ENCODE measurements at regions not wholly inside any gene's neighbourhood (a gene's known extent, or its start where the extent isn't known, plus 50 kb on each side); places are given as distances from the start of the nearest gene placed in this dataset.

DNA sequence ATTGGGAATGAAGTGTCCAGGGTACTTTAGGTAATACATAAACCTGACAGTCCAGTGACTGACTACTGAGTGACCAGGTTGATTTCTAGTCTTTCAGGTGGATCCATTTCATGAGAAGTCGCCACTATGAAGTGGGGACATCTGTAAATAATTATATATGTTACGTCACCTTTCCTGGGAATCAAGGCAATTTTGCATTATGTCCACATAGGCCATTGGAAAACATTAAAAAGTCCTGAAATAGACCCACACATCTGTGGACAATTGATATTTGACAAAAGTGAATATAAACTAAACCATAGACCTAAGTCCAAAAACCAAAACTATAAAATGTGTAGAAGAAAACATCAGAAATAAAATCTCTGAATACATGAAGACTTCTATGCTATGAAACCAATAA, 231.5 kb downstream of the C6orf118 start:
- DNase-seq: no peak

DNA sequence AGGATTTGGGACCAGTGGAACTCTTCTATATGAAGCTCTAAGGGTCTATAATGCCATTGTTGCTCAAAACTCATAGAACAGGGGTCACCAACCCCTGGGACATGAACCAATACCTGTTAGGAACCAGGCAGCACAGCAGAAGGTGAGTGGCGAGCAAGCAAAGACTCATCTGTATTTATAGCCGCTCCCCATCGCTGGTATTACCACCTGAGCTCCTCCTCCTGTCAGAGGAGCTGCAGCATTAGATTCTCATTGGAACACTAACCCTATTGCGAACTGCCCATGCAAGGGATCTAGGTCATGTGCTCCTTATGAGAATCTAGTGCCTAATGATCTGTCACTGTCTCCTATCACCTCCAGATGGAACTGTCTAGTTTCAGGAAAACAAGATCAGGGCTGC, 237.5 kb downstream of the C6orf118 start:
- DNase-seq: no peak

DNA sequence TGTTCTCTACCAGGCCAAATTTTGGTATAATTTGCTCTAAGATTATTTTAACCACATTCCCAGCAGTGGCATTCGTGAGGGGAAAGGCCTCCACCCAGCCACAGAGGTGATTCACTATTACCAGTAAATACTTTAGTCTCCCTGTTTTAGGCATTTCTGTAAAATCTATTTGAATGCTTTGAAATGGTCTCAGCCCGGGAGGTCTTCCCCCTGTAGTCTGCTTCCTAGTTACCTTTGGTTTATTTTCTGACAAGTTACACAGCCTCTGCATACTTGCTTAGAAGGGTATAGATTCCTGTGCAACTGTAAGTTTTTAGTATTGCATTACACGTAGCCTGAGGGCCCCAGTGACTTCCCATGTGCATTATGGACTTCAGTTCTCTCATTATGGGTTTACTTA, 248.7 kb downstream of the C6orf118 start:
- DNase-seq: no peak

DNA sequence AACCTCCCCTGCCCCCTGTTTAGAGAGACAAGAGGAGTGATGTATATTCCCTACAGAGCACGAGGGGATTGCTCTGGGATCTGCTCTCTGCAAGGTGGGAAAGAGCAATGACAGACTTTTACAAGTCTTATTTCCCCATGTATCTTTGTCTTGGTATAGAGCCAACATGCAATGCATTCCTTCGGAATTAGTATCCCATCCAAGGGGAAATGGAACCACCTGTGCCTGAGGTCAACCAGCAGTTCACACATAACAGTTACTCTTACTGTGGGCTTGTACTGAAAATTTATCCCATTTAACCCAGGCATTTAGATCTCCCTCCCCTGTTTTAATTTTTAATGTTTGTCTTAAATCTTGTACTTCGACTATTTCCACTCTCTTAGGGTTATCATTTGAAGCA, 250.4 kb downstream of the C6orf118 start:
- DNase-seq: no peak

DNA sequence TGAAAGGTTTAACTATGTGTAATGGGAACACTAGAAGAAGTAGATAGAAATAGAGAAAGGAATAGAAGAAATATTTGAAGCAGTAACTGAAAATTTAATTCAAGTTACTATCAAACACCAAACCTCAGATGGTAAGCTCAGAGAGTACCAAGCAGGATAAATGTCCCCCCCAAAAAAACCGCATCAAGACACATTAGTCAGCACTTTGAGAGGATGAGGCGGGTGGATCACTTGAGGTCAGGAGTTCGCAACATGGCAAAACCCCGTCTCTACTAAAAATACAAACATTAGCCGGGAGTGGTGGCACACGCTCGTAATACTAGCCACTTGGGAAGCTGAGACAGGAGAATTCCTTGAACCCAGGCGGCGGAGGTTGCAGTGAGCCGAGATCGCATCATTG, 253.1 kb downstream of the C6orf118 start:
- no peak for DNase-seq

DNA sequence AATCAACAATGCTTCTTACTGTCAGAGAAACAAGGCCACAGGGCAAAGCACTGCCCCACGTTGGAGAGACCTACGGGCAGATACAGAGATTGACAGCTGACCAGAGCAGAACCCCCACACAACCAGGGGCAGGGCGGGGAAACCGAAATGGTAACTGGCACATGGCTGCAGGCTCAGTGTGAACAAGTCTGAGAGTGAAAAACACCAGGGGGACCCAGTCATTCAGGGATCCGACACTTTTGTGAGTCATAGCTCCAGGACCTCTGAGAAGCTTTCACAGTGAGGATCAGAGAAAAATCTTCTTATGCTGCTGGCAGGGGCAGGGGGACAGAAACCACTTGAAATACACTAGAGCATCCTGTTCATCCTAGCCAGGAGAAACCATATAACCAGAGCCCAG, 254.2 kb downstream of the C6orf118 start:
- DNase-seq: no peak

DNA sequence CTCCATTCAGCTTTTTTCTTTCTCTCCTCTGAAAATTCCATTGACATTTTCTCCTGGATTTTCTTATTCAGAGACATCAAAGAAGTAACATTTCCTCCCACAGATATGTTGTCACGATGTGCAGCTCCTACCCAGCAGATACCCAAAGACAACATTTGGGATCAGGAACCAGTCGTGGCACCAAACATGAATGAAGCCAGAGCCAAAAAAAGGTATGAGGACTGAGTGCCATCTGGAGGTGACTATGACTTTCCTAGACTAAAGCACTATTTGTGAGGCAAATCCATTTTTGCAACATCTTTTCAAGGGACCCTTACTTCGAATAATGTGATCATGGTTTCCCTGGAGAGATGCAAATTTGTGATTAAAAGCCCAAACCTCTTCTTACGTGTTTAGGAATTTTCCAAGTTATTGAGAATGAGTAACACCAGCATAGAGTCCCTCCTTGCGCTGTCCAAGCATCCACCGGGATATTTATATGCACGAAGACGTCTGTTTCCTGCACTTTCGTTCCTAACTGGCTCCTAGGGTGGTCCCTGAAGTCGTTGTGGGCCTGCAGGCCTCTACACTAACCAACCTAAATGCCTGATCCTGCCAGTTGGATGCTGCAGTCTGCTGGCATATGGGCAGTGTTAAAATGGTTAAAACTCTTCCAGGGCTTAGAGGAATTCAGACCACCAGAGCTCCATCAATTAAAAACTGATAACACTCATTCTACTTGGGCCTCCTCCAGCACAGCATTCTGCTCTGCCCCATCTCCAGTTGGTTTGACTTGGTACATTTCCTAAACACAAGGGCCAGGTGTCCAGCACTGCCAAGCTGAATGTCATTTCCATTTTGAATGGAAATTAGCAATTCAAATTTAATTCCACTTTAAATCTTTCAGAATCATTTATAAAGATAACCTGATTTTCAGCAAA, 256.6 kb downstream of the C6orf118 start:
- no peak for DNase-seq

DNA sequence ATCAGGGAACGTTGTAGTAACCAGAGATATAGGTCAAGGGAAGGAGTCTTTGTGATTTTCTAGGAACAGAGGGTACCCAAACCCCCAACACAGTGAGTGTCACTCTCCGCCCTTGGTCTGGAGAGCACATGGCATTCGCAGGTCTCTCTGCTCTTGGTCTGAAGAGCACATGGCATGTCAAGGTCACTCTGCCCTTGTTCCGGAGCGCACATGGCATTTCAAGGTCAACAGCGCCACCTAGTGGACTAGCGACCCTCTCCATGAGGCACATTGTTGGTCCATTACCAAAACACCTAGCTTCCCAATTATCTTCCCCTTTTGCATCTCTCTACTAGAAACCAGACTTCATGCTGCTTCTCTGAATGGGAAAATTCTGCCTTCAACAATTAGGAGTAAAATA, 260.0 kb downstream of the C6orf118 start:
- peak in 1 of 2 experiments; percentile 0 for DNase-seq

DNA sequence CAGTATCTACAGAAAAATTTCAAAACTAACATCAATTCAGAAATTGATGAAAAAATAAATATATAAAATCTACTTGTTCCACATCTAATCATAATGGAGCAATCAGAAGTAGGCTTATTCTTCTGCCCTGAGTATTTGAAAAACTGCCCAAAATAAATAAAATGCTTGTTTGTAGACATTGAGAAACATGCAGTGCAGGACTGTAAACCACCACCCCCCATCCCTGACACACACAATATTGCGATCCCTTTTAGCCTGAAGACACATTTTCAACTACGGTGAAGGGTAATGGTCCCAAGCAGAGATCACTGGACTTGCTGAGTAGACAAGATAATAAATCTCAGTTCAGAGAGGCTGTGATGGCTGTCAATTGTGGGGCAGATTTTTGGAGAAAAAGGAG, 261.5 kb downstream of the C6orf118 start:
- no peak for DNase-seq

DNA sequence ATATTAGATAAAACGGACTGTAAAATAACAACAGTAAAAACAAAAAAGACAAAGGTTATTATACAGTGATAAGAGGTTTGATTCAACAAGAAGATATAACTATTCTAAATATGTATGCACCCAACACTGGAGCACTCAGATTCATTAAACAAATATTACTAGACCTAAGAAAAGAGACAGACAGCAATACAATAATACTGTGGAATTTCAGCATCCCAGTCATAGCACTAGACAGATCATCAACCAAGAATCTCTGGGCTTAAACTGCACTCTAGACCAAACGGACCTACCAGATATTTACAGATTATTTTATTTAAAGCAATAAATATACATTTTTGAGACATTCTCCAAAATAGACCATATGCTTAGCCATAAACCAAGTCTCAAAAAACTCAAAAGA, 263.8 kb downstream of the C6orf118 start:
- DNase-seq: no peak

DNA sequence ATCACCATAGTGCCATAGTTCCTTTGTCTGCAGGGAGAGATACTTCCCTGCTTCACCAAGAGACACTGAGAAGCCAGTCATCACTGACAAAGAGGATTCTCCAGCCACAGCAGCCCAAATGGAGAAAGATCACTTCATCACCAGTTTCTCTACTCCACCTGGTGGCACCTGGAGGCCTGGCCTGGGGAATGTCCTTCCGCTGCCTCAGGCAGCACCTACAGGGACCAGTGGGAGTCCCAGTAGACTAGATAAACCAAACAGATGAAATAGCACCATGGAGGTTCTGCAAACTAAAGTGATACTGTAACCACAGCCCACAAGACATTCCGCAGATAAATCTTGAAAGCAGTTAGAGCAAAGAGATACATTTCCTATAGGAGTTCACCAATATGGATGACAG, 266.5 kb downstream of the C6orf118 start:
- no peak for DNase-seq

DNA sequence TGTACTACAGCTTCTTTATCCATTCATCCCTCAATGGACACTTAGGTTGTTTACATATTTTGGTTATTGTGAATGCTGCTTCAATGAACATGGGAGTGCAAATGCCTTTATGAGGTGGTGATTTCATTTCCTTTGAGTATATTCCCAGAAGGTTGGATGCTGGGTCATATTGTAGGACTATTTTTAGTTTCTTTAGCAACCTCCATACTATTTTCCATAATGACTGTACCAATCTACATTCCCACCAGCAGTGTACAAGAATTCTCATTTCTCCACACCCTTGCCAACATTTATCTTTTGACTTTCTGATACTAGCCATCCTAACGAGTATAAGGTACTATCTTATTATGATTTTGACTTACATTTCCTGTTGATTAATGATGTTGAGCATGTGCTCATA, 269.0 kb downstream of the C6orf118 start:
- no peak for DNase-seq

DNA sequence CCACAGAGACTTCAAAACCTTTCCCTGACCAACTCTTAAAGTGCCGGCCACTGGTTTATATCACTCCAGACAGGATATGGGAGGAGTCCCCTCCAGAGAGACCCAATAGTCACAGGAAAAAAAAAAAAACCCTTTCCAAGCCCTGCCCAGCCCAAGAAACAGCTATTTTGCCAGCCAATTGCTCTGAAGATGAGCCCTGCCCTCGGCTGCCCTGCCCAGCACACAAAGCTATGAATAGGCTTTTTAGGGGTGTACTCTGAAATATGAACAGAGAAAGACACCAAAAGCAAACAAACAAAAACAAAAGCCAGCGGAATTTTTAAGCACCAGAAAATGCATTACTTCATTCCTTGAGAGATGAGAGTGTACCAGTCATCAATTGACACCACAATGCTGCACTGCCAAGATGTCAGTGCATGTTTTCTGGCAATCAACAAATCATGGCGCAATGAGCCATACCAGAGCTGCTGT, 275.1 kb downstream of the C6orf118 start:
- no peak for DNase-seq

DNA sequence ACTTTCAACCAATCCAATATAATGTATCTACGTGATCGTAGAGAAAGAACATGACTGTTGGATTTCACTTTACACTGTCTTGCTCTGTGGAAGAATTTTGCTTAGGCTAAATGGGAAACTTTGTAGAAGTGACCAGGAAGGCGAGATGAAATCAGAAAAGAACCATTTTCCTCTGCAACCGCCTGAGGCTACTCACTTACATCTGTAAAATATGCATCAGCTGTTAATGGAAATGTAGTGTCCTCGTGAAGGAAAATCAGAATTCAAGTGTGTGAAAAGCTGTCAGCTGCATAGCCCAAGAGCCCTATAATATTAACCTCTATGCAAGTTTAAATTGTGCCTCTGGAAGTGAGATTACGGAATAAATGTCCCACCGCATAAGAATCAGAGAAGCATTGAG, 277.9 kb downstream of the C6orf118 start:
- no peak for DNase-seq

DNA sequence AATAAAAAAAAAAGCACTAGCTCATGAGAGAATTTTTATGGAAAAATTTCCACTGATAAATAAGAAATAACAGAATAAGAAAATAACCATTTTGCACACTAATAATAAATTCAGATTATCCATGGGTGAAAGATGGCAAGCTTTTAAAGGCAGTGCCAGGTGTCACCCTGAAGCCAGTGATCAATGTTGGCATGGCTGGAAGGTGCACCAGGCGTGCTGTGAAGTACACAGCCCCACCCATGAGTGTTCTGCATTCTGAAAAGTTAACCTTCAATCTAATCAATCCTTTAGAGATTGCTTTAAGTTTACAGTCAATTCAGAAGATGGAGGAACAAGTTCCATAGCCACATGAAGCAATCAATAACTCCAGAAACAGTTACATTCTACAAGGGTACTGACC, 284.4 kb downstream of the C6orf118 start:
- DNase-seq: no peak

DNA sequence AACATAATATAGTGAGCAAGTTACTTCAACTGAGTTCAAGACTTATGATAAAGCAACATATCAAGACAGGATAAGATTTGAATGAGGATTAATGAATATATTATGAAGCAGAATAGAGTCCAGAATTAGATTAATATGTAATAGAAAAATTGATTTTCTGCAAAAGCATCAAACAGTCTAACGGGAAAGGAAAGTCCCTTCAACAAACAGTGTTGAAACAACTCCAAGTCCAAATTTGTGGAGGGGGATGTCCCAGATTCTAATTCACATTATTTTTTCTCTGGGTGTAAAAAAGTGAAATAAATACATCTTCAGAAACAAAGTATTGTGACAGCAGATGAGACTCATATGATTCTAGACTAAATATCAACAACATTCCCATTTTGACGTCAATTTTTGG, 289.7 kb downstream of the C6orf118 start:
- no peak for DNase-seq

DNA sequence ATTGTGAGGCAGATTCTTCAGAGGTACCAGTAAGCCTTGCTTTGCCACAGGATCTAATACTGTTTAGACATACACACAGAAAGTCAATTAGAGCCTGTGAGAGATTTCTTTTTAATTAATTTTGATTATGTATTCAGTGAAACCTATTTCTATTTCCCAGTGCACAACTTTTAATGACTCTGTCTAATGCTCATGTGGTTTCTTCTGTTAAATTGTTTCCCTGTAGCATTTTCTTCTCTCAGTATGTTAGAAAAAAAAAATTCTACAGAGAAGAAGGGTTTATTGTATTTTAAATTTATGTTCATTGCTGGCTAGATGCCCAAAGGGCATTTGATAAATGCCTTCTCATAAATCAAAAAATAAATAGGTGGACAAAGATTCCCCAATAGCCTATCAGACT, 293.7 kb downstream of the C6orf118 start:
- DNase-seq: no peak

DNA sequence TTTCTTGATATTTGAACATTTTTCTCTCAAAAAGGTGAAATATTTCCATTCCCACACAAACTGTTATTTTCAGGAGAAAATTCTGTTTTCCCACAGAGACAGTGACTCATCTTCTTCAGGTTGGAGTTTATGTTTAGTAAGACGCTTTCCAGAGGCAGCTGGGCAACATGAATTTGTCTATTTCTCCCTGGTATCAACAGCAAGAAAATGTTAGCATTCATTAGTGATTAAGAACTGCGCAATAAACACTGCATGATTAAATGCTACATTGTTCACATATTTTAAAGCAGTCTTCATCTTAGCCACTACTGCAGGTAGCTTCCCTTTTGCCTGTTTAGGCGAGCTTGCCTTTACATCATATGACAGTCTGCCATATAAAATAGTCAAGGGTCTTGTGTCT, 295.7 kb downstream of the C6orf118 start:
- no peak for DNase-seq

DNA sequence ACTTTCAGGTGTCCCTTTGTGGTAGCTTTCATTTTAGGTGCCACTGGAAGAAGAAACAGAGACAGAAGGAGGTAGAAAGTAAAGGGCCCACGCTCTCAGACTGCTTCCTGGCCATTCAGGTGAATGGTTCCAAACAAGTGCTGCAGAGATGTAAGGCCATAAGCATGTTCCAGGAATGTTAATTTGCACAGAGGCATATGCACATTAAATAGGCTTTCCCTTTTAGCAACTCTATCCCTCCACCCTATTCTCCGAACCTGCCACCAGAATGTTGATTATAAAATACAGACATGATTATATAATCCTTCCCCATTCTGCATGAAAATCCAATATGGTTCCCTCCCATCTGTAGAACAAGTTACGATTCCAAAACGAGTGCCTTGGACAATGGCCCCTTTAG, 297.2 kb downstream of the C6orf118 start:
- DNase-seq: no peak

DNA sequence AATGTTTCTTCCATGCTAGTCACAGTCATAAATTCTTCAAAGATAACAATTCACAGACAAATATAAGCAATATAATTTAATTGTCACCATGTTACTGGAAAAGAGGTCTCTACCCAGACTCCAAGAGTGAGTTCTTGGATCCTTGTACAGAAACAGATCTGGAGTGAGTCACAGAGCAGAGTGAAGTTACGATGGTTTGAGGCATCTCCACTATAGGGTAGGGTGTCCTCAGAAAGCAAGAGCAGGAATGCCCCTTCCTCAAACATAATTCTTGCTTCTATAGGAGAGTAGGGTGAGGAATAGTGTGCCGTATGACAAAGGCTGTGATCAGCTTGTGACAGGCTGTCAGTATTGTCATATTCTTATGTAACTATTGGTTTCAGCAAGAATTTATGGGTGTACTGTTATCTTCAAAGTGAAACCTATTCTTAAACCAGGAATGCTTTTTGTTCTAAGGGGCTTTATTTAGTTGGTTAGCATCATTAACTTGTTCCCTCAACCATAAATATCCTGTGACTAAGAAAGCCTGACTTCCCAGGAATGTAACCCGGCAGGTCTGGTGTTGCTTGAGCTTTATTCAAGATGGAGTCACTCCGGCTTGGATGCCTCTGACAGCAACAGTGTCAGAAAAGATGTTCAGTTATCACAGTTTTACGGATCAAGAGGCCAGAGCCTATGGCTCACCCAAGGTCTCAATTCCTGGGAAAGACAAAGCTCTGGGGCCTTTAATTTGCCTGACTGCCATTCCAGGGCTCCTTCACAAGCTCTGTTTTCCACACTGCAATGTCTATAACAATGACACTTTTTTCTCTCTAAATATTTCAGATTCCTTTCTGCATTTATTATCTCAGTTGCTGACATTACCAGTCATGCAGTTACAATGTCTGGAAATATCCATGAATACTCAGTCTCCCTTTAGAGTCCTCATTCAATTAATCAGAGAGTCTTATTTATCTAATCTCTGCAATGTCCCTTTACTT, 298.6 kb downstream of the C6orf118 start:
- no peak for DNase-seq

DNA sequence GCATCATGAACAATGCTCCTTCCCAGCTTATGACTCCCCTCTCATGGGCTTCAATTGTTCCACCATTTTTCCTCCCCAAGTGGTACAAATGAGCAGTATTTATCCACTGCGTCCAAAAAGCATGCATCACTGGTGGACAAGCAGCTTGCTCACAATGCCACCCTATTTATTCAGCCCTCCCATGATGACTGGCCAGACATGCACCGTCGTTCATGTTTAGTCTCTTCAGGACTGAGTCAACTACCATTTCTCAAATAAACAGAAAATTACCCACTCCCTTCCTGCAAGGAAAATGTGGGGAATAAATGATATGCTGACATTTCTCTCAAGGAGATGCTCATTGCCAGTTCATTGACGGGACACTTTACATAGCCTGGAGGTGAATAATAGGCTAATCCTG, 300.4 kb downstream of the C6orf118 start:
- no peak for DNase-seq

DNA sequence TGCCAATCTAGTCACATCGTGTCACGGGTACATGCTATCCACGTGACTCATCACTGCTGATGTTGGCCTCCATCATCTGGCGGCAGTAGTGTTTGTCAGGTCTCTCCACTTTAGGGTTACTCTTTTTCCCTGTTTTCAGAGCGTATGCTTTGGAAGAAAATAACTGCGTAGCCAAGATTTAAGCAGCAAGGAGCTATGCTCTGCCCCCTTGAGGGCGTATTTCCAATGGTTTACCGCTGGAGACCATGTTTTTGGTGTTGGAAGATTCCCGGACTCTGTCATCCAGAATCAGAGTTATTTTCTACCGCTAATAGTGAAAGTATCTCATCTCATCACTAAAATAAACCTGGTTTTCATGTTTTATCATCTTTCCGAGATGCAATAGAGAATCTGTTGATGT, 306.5 kb downstream of the C6orf118 start:
- no peak for DNase-seq

DNA sequence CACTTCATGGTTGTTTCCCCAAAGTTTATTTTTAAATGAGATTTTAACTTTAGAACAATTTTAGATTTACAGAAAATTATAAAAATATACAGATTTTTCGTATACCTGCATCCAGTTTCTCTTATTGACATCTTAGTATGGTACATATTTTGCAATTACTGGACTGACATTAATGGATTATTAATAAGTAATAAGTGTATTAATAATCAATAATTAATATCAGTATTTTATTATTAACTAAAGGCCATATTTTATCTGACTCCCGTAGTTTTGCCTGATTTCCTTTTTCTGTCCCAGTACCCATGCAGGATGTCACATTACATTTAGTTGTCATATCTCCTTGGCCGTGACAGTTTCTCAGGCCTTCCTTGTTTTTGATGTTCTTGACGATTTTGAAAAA, 307.0 kb downstream of the C6orf118 start:
- DNase-seq: no peak
